Kidney epithelial cell (primary cell): ENCODE measurements at regions not wholly inside any gene's neighbourhood (a gene's known extent, or its start where the extent isn't known, plus 50 kb on each side); places are given as distances from the start of the nearest gene placed in this dataset.

ENCODE experiments used
- DNase-seq: peaks from one replicate; pipeline ENCODE4 v3.0.0-alpha.2; 2010; ENCODE audit warnings: low read depth
- H3K27me3 ChIP-seq: 2 replicates; pipeline ENCODE4 v1.6.0; 2011; ENCODE audit warnings: low read length; ENCODE audit not compliant: control insufficient read depth, insufficient read depth
- H3K36me3 ChIP-seq: 2 replicates; pipeline ENCODE4 v1.5.1; 2011; ENCODE audit warnings: low read length; ENCODE audit not compliant: control insufficient read depth, insufficient read depth
- H3K4me3 ChIP-seq: 2 replicates; pipeline ENCODE4 v1.5.1; 2011; ENCODE audit warnings: low read depth, mild to moderate bottlenecking, control low read depth, low read length
- CTCF ChIP-seq: IDR thresholded peaks from 2 replicates; pipeline ENCODE4 v1.5.1; 2011; ENCODE audit warnings: mild to moderate bottlenecking, moderate library complexity, low read length, control low read depth, inconsistent platforms; ENCODE audit not compliant: insufficient read depth, poor library complexity, severe bottlenecking

GRCh38 chr3:104887619-104888018, 479.1 kb upstream of the ALCAM start:
- H3K27me3 ChIP-seq, result no peaks in the 10 kb centered on the region
- DNase-seq, result no peak
- TF ChIP-seq CTCF, result no peak
- H3K4me3 ChIP-seq, result no peak overlapping the region
- no peaks in the 10 kb centered on the region for H3K36me3 ChIP-seq

- H3K27me3 ChIP-seq, result no peaks in the 10 kb centered on the region
Measured at GRCh38 chr3:104892044-104892443, 474.7 kb upstream of the ALCAM start.

GRCh38 chr3:104896624-104897023, 470.1 kb upstream of the ALCAM start:
- H3K4me3 ChIP-seq, result no peak overlapping the region
- TF ChIP-seq CTCF, result no peak
- no peaks in the 10 kb centered on the region for H3K36me3 ChIP-seq
- no peaks in the 10 kb centered on the region for H3K27me3 ChIP-seq
- DNase-seq, result no peak

More at GRCh38 chr3:104892044-104892443, 474.7 kb upstream of the ALCAM start:
- DNase-seq, result no peak
- Histone ChIP-seq H3K36me3 (no peaks in the 10 kb centered on the region), H3K4me3 (no peak overlapping the region)
- TF ChIP-seq CTCF, result no peak

GRCh38 chr3:104901396-104901795, 465.3 kb upstream of the ALCAM start:
- no peak overlapping the region for H3K4me3 ChIP-seq
- no peak for TF ChIP-seq CTCF
- no peaks in the 10 kb centered on the region for H3K27me3 ChIP-seq
- H3K36me3 ChIP-seq, result no peaks in the 10 kb centered on the region
- DNase-seq, result no peak

GRCh38 chr3:104903064-104903463, 463.6 kb upstream of the ALCAM start:
- DNase-seq, result no peak
- Histone ChIP-seq H3K27me3 (no peaks in the 10 kb centered on the region), H3K36me3 (no peaks in the 10 kb centered on the region), H3K4me3 (no peak overlapping the region)
- TF ChIP-seq CTCF, result no peak

- no peak for DNase-seq
- no peak for TF ChIP-seq CTCF
- H3K4me3 ChIP-seq, result no peak overlapping the region
- H3K36me3 ChIP-seq, result no peaks in the 10 kb centered on the region
- no peaks in the 10 kb centered on the region for H3K27me3 ChIP-seq
Measured at GRCh38 chr3:104906001-104906639, 460.6 kb upstream of the ALCAM start.
